Endothelial cell of umbilical vein (primary cell): ENCODE measurements at regions not wholly inside any gene's neighbourhood (a gene's known extent, or its start where the extent isn't known, plus 50 kb on each side); places are given as distances from the start of the nearest gene placed in this dataset.

Experiments
- BruUV-seq: library from RNA; stranded (reverse); fragments of 400-500 nt; replicated peaks from 2 replicates; lab custom pipeline; 2021; lab: Mats Ljungman, UMichigan
- CTCF ChIA-PET: fragments of 300-600, 350-600 bp; sonication (Branson Sonifier 250); formaldehyde crosslinking; loops from one replicate; lab custom pipeline; 2021; ENCODE audit warnings: antibody characterized with exemption, inconsistent platforms; lab: Charles Lee
- POLR2A ChIA-PET: fragments of 300-600, 350-600 bp; sonication (Branson Sonifier 250); formaldehyde crosslinking; loops from one replicate; lab custom pipeline; 2021; ENCODE audit warnings: antibody characterized with exemption, inconsistent platforms; lab: Charles Lee
- DNase-seq: peaks from one replicate; pipeline ENCODE4 v3.0.0-alpha.2; 2011; ENCODE audit warnings: low read depth, low spot score
- FAIRE-seq: peaks from 2 replicates; lab custom pipeline; 2011; peaks lifted over from hg19 to GRCh38; lab: Jason Lieb, UNC
- H2AFZ ChIP-seq: 2 replicates; pipeline ENCODE4 v1.6.0; 2012; ENCODE audit warnings: low read depth, low read length, control low read depth, inconsistent platforms
- H3K27ac ChIP-seq: 2 replicates; pipeline ENCODE4 v1.5.1; 2011; ENCODE audit warnings: low read depth, mild to moderate bottlenecking, control low read depth, low read length, moderate library complexity; ENCODE audit not compliant: insufficient read depth
- H3K27me3 ChIP-seq, 2 experiments: 2 replicates each; pipeline versions ENCODE4 v1.6.0 to v1.6.1; 2011; ENCODE audit warnings: low read length in 2 of 2, mixed read lengths in 1 of 2; ENCODE audit not compliant: control insufficient read depth in 2 of 2, insufficient read depth in 2 of 2
- H3K36me3 ChIP-seq, 2 experiments: 2 replicates in 1 of 2; 3 replicates in 1 of 2; pipeline ENCODE4 v1.5.1; 2011; ENCODE audit warnings: low read length in 2 of 2, mild to moderate bottlenecking in 1 of 2, moderate library complexity in 1 of 2; ENCODE audit not compliant: control insufficient read depth in 2 of 2, insufficient read depth in 2 of 2; ENCODE audit errors: extremely low read depth in 1 of 2
- H3K4me1 ChIP-seq: 3 replicates; pipeline ENCODE4 v1.5.1; 2011; ENCODE audit warnings: mild to moderate bottlenecking, low read length; ENCODE audit not compliant: control insufficient read depth, insufficient read depth; ENCODE audit errors: extremely low read depth
- H3K4me2 ChIP-seq: 2 replicates; pipeline ENCODE4 v1.6.1; 2011; ENCODE audit warnings: low read length, control low read depth, mixed read lengths; ENCODE audit not compliant: insufficient read depth
- H3K4me3 ChIP-seq, 3 experiments: fragments of 200-600 bp in 1 of 3; sonication (generic), shearing (Covaris generic) in 1 of 3; replicated peaks in 1 of 3; 2 replicates each; pipeline ENCODE4 v1.5.1; 2011 to 2016; ENCODE audit warnings: control low read depth in 3 of 3, low read length in 3 of 3, mild to moderate bottlenecking in 2 of 3, inconsistent platforms in 1 of 3, low read depth in 1 of 3, moderate library complexity in 1 of 3; ENCODE audit not compliant: insufficient read depth in 1 of 3
- H3K79me2 ChIP-seq: 2 replicates; pipeline ENCODE4 v1.6.0; 2012; ENCODE audit warnings: low read length, inconsistent platforms; ENCODE audit not compliant: control insufficient read depth, insufficient read depth
- H3K9ac ChIP-seq: replicated peaks from 2 replicates; pipeline ENCODE3; 2011; ENCODE audit warnings: low read length, control low read depth; ENCODE audit not compliant: insufficient read depth; ENCODE audit errors: extremely low read depth
- H3K9me1 ChIP-seq: replicated peaks from 3 replicates; pipeline ENCODE4 v1.6.0; 2011; ENCODE audit warnings: mild to moderate bottlenecking, low read length; ENCODE audit not compliant: control insufficient read depth, insufficient read depth; ENCODE audit errors: extremely low read depth
- H3K9me3 ChIP-seq: replicated peaks from 2 replicates; pipeline ENCODE4 v1.5.1; 2012; ENCODE audit warnings: low read length, inconsistent platforms; ENCODE audit not compliant: control insufficient read depth, insufficient read depth
- H4K20me1 ChIP-seq: replicated peaks from 2 replicates; pipeline ENCODE3; 2011; ENCODE audit warnings: mild to moderate bottlenecking, low read length; ENCODE audit not compliant: control insufficient read depth, insufficient read depth; ENCODE audit errors: extremely low read depth
- EZH2 ChIP-seq: IDR thresholded peaks from 2 replicates; pipeline ENCODE4 v1.6.1; 2012; ENCODE audit warnings: borderline replicate concordance, low read depth, mild to moderate bottlenecking, moderate library complexity, low read length, inconsistent platforms; ENCODE audit not compliant: severe bottlenecking
- FOS ChIP-seq: IDR thresholded peaks from 2 replicates; pipeline ENCODE4 v1.6.1; 2011; ENCODE audit warnings: mild to moderate bottlenecking, low read length, moderate library complexity, borderline replicate concordance; ENCODE audit not compliant: insufficient read depth
- GATA2 ChIP-seq: IDR thresholded peaks from 2 replicates; pipeline ENCODE4 v1.7.0; 2011; ENCODE audit warnings: low read depth, mild to moderate bottlenecking, moderate library complexity, mixed read lengths, low read length; ENCODE audit not compliant: insufficient read length, insufficient read depth
- JUN ChIP-seq: IDR thresholded peaks from 2 replicates; pipeline ENCODE4 v1.6.1; 2011; ENCODE audit warnings: borderline replicate concordance, low read depth; ENCODE audit not compliant: insufficient read length, insufficient read depth
- MAX ChIP-seq: IDR thresholded peaks from 2 replicates; pipeline ENCODE4 v1.6.1; 2011; ENCODE audit not compliant: insufficient read depth, insufficient read length
- MYC ChIP-seq: IDR thresholded peaks from one replicate; pipeline ENCODE4 v1.6.1; 2011; ENCODE audit warnings: mild to moderate bottlenecking, low read depth, low read length
- POLR2A ChIP-seq: IDR thresholded peaks from 2 replicates; pipeline ENCODE4 v1.6.1; 2012; ENCODE audit warnings: low read depth, mild to moderate bottlenecking, control low read depth, low read length
- POLR2AphosphoS5 ChIP-seq: IDR thresholded peaks from 2 replicates; pipeline ENCODE4 v1.6.1; 2012; ENCODE audit warnings: low read depth, mild to moderate bottlenecking, control low read depth, low read length, moderate library complexity; ENCODE audit not compliant: insufficient read depth
- dilution Hi-C: fragments of 300-500 bp; cut with MboI; formaldehyde crosslinking; loops from one replicate; pipeline ENCODE4 v1.15.0; 2019; ENCODE audit warnings: low sequenced_read_pairs; ENCODE audit not compliant: extremely low pct_ligation_motif_present
- intact Hi-C: fragments of 100-400 bp; cut with micrococcal nuclease; formaldehyde crosslinking; loops from one replicate; pipeline ENCODE4 v1.10.0; 2022
- TF ChIP-seq, protein P1 (sequence below), 2 donors: IDR thresholded peaks; 1 replicate in 1 of 2; 2 replicates in 1 of 2; pipeline ENCODE4 v1.5.1; 2011; ENCODE audit warnings: low read length in 2 of 2, mild to moderate bottlenecking in 2 of 2, moderate library complexity in 2 of 2, control low read depth in 1 of 2, inconsistent platforms in 1 of 2, low read depth in 1 of 2; ENCODE audit not compliant: insufficient read depth in 1 of 2; ENCODE audit errors: extremely low read depth in 1 of 2

DNA sequence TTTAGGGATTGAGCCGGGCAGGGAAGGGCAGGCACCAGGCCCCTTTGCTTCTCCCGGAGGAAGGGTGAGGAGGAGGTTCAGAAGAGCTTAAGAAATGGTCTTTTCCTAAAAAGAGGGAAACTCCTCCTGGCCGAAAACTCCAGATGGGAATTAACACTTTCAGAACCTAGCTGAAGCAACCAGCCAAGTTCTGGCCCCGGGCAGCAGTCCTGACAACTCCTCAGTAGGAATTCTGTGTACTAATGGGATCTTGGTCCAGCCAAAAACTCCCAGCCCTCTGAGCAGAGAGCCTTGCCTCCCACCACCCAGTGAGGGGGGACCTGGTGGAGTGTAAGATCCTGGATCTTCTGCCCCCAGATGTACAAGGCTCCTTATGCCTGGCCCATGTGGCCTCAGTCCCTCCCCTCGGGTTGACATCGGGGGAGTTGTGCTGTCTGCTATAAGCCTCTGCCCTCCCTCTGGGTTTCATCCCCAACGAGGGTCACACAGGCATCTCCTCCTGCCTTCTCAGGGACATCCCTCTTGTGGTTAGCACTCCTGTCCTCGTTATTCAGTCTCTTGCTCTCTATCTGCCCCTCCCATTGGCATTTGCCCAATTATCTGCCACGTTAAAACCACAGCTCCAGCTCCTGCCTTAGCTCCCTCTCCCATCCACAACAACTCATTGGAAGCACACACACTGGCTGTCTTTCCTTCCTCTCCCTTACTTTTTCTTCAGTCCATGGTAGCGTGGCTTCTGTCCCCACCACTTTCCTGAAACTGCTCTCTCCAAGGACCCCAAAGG is 184.6 kb downstream of the CYP26B1 start:
- Histone ChIP-seq H3K4me3 (no peak overlapping the region), H3K9me3 (no peaks in the 10 kb centered on the region), H3K9me1 (no peaks in the 10 kb centered on the region), H3K4me1 (no peaks in the 10 kb centered on the region), H3K27me3 (peaks cover 0 to 5% of the 10 kb centered on the region in 2 experiments), H3K36me3 (no peaks in the 10 kb centered on the region), H3K27ac (no peak overlapping the region), H3K79me2 (no peaks in the 10 kb centered on the region), H3K9ac (no peak overlapping the region), H2AFZ (no peak overlapping the region), H4K20me1 (no peaks in the 10 kb centered on the region), H3K4me2 (no peak overlapping the region)
- intact Hi-C loops = loop anchor here (5.0 kb wide), 1 partner anchor 306 kb away; no protein-coding TSS in a partner anchor
- no TSS peak for BruUV-seq
- FAIRE-seq = no peak
- dilution Hi-C loops = no loop called here
- ChIA-PET POLR2A (no interaction called here), CTCF (interaction anchor here (1.2 kb wide), 1 partner anchor 39 kb away, joined by 3 read pairs; no protein-coding TSS in a partner anchor)
- TF ChIP-seq MAX (no peak), MYC (no peak)
- DNase-seq = no peak

- H3K9me3 ChIP-seq = no peaks in the 10 kb centered on the region
- no peak overlapping the region for H3K4me2 ChIP-seq
- no peaks in the 10 kb centered on the region for H3K36me3 ChIP-seq
- dilution Hi-C loops = no loop called here
- no peak overlapping the region for H3K4me3 ChIP-seq
- TF ChIP-seq, protein P1, sequence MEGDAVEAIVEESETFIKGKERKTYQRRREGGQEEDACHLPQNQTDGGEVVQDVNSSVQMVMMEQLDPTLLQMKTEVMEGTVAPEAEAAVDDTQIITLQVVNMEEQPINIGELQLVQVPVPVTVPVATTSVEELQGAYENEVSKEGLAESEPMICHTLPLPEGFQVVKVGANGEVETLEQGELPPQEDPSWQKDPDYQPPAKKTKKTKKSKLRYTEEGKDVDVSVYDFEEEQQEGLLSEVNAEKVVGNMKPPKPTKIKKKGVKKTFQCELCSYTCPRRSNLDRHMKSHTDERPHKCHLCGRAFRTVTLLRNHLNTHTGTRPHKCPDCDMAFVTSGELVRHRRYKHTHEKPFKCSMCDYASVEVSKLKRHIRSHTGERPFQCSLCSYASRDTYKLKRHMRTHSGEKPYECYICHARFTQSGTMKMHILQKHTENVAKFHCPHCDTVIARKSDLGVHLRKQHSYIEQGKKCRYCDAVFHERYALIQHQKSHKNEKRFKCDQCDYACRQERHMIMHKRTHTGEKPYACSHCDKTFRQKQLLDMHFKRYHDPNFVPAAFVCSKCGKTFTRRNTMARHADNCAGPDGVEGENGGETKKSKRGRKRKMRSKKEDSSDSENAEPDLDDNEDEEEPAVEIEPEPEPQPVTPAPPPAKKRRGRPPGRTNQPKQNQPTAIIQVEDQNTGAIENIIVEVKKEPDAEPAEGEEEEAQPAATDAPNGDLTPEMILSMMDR (IDR thresholded peaks at IDR 0.05; ENCODE audit: extremely low read depth in 1 of 2, insufficient read depth in 1 of 2, low read depth in 1 of 2, low read length in 2 of 2) = no peak
- TF ChIP-seq POLR2AphosphoS5 (no peak), MYC (no peak), JUN (no peak), POLR2A (no peak), FOS (no peak), EZH2 (no peak), GATA2 (no peak), MAX (no peak)
- H3K27me3 ChIP-seq = peaks cover 0 to 5% of the 10 kb centered on the region in 2 experiments
- no peak for FAIRE-seq
- POLR2A ChIA-PET = no interaction called here
- intact Hi-C loops = loop anchor here (5.0 kb wide), 1 partner anchor 305 kb away; no protein-coding TSS in a partner anchor
- DNase-seq = no peak
- H3K4me1 ChIP-seq = no peaks in the 10 kb centered on the region
- CTCF ChIA-PET = interaction anchor here (1.2 kb wide), 1 partner anchor 38 kb away, joined by 3 read pairs; no protein-coding TSS in a partner anchor
- no peaks in the 10 kb centered on the region for H4K20me1 ChIP-seq
- H2AFZ ChIP-seq = no peak overlapping the region
- BruUV-seq = no TSS peak
- H3K27ac ChIP-seq = no peak overlapping the region
- no peaks in the 10 kb centered on the region for H3K9me1 ChIP-seq
- no peaks in the 10 kb centered on the region for H3K79me2 ChIP-seq
- no peak overlapping the region for H3K9ac ChIP-seq
Observed at GRCh38 chr2:71962350-71962749, 185.3 kb downstream of the CYP26B1 start.
